ENCODE measurements at regions not wholly inside any gene's neighbourhood (a gene's known extent, or its start where the extent isn't known, plus 50 kb on each side); places are given as distances from the start of the nearest gene placed in this dataset.
"Not testable (repeated sequence)": the region's sequence is repeated elsewhere in the genome, so short reads cannot be mapped to it uniquely, and the experiment has no call there.

- DNase-seq: not testable (repeated sequence)
Observed at GRCh38 chr9:64813072-64813471, 471.9 kb downstream of the FOXD4L5 start.

GRCh38 chr9:64778667-64779066 lies 506.3 kb downstream of the FOXD4L5 start:
- not testable (repeated sequence) for DNase-seq

GRCh38 chr9:64776269-64776668 lies 508.7 kb downstream of the FOXD4L5 start:
- not testable (repeated sequence) for DNase-seq

- DNase-seq: peak; percentile 4
Observed at GRCh38 chr9:64774813-64775793, 509.9 kb downstream of the FOXD4L5 start.

- DNase-seq: not testable (repeated sequence)
Observed at GRCh38 chr9:64774004-64774812, 510.8 kb downstream of the FOXD4L5 start.

GRCh38 chr9:64773491-64773931 lies 511.5 kb downstream of the FOXD4L5 start:
- DNase-seq: peak; percentile 7

- DNase-seq: not testable (repeated sequence)
Observed at GRCh38 chr9:64772751-64773331, 512.2 kb downstream of the FOXD4L5 start.

GRCh38 chr9:64772123-64772736 lies 512.8 kb downstream of the FOXD4L5 start:
- not testable (repeated sequence) for DNase-seq
